GM10248 (cell line): ENCODE measurements at regions not wholly inside any gene's neighbourhood (a gene's known extent, or its start where the extent isn't known, plus 50 kb on each side); places are given as distances from the start of the nearest gene placed in this dataset.

Experiments
- CTCF ChIA-PET: fragments of 300-600 bp; sonication (Branson Sonifier 250); formaldehyde crosslinking; extraction: SDS; loops from one replicate; lab custom pipeline; 2021; ENCODE audit warnings: antibody characterized with exemption; lab: Yijun Ruan, JAX
- POLR2A ChIA-PET: fragments of 350-650 bp; sonication (Branson Sonifier 250); formaldehyde crosslinking; extraction: SDS; loops from one replicate; lab custom pipeline; 2020; ENCODE audit warnings: antibody characterized with exemption; lab: Yijun Ruan, JAX
- DNase-seq: peaks from one replicate; pipeline ENCODE4 v3.0.0; 2012; ENCODE audit errors: extremely low spot score
- TF ChIP-seq, protein P1 (sequence below): IDR thresholded peaks from 2 replicates; pipeline ENCODE4 v1.5.1; 2012; ENCODE audit warnings: mild to moderate bottlenecking, low read depth; ENCODE audit errors: extremely low read depth, missing control alignments, control extremely low read depth

DNA sequence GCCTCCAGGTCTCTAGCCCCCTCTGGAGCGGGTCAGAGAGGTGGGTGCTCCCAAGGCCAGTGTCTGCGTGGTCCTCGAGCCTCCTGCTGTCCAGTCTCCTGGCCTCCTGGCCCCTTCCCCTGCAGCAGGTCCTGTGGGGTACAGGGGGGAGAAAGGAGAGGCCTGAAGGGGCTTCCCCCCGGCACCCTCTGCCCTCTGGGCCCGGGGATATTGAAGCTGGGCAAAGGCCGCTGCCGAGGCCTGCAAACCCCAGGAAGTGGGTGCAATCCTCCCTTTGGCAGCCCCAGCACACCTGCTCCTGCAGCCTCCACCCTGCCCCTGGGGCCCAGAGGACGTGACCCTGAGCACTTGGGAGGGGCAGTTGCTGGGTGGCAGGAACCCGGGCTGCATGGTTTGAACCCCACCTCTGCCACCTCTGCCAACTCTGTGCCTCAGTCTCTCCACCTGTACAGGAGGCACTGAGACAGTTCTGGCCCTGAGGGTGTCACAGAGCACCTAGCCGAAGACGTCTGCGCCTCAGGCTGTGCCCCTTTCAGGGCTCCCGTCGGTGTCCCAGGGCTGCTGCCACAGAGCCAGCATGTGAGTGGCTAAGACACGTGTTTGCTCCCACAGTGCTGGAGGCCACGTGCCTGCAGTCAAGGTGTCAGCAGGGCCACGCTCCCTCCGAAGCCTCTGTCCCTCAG lies 59.1 kb upstream of the INPP5A start:
- CTCF ChIA-PET, result no interaction called here
- POLR2A ChIA-PET, result no interaction called here
- TF ChIP-seq, protein P1, sequence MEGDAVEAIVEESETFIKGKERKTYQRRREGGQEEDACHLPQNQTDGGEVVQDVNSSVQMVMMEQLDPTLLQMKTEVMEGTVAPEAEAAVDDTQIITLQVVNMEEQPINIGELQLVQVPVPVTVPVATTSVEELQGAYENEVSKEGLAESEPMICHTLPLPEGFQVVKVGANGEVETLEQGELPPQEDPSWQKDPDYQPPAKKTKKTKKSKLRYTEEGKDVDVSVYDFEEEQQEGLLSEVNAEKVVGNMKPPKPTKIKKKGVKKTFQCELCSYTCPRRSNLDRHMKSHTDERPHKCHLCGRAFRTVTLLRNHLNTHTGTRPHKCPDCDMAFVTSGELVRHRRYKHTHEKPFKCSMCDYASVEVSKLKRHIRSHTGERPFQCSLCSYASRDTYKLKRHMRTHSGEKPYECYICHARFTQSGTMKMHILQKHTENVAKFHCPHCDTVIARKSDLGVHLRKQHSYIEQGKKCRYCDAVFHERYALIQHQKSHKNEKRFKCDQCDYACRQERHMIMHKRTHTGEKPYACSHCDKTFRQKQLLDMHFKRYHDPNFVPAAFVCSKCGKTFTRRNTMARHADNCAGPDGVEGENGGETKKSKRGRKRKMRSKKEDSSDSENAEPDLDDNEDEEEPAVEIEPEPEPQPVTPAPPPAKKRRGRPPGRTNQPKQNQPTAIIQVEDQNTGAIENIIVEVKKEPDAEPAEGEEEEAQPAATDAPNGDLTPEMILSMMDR, result no peak
- DNase-seq, result no peak

DNA sequence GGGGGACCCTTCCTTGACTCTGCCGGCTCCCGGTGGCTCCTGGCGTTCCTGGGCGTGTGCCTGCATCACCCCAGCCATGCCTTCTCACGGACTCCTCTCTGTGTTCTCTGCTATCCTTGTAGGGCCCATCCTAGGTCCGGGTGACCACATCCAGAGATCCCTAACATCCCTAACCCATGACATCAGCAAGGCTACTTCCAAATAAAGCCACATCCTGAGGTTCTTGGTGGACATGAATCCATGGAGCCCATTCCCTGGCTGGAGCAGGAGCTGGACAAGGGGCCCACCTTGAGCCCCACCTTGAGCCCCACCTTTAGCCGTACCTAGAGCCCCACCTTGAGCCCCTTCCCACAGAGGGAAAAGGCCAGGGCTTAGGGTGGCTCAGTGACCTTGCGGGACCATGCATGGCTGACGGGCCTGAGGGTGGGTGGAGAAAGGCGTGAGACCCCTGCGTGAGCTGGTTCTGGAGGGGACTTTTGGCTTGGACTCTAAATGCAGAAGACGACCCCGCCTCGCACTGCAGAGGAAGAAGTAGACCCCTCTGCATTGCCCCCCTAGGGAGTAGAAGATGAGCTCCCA lies 58.5 kb upstream of the INPP5A start:
- no peak for DNase-seq
- TF ChIP-seq, protein P1, result no peak
- ChIA-PET POLR2A (no interaction called here), CTCF (interaction anchor here (1.0 kb wide), 1 partner anchor 20 kb away, joined by 3 read pairs; no protein-coding TSS in a partner anchor)

DNA sequence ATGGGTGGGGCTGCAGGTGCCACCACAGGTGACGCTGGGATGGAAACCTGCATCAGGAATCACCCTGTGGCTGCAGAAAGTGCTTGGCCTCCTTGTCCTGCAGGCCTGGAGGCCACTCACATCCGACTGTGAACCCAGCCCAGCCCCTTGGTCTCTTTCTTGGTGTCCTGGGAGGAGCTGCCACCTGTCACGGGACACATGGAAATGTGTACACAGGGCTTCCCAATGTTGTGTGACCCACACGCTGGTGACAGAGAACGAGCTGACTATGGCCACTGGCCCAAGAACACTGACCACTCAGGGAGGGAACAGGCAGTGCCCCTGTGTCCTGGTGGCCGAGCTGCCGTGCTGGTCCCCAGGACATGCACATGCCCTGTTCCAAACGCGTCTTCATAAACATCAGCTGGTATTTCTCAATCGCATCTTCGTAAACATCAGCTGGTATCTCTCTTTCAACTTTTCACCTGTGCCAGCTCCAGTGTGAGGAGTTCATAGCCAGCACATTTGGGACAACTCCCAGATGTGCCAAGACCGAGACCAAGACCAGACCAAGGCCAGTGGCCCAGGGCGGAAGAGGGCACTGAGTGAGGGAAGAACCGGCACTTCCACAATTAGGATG lies 57.9 kb upstream of the INPP5A start:
- no peak for DNase-seq
- TF ChIP-seq, protein P1, result no peak
- ChIA-PET POLR2A (no interaction called here), CTCF (interaction anchor here (1.0 kb wide), 1 partner anchor 21 kb away, joined by 3 read pairs; no protein-coding TSS in a partner anchor)

DNA sequence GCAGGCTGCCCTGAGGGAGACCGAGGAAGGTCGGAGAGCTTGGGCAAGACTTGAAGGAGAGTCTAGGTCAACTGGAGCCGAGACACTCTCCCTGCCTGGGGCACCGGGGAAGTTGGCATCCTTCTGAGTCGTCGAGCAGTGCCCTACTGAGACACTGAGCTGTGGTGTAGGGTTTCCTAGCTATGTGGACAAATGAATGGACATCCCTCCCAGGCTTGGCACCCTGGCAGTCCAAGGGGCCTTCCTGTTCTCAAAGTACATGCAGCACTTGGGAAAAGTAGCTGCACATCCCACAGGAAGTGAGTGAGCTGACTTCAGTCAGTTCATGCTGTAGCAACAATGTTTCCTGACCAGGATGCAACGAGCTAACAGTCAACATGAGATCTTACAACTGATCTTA lies 57.2 kb upstream of the INPP5A start:
- DNase-seq, result no peak
- TF ChIP-seq, protein P1, result no peak
- CTCF ChIA-PET, result interaction anchor here (0.9 to 1.0 kb wide), 2 partner anchors 21 to 174 kb away, joined by 3 to 4 read pairs; no protein-coding TSS in a partner anchor
- POLR2A ChIA-PET, result no interaction called here

DNA sequence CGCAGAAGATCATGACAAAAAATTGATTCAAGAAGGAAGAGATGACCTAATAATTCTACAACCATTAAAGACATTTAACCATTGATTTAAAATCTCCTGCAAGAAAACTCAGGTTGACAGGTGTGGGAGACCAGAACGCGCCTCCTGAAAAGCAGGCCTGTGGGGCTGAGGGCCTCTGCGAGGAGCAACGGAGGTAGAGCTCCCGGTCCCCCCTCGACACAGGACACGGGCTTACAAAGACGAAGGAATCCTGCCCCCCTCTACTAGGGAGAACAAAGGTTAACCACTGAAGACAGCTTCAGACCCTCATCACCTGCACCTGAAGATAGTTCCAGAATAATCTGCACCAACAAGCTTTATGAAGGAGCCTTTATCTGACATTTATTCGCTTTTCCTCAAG lies 55.9 kb upstream of the INPP5A start:
- TF ChIP-seq, protein P1, result no peak
- ChIA-PET POLR2A (no interaction called here), CTCF (no interaction called here)
- no peak for DNase-seq

DNA sequence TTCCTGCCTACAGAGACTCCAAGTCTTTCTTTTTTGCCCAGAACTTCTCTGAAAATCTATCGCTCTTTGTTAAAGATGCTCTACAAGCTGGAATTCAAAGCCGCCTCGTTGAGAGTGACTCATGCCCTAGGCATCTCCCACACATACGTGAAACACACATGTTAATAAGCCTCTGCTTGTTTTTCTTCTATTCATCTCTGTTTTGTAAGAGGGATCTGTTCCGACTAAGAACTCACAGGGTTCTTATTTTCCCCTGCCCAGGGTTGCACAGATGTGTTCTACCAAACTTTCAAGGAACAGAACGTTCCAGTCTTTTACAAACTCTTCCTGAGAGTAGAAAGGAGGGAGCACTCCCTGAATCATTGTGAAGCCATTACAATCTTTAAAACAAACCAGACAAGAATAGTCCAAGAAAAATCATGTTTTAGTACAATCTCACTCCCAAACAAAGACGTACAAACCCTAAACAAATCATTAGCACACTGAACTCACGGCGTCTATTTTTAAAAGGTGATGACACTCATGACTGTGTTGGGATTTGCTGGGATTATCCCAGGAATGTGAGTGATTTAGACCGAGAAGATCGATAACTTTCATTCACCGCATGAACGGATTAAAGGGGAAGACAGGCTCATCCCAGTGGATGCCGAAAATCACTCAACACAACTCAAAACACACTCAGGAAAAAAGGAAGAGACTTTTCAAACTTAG lies 55.3 kb upstream of the INPP5A start:
- ChIA-PET CTCF (no interaction called here), POLR2A (no interaction called here)
- DNase-seq, result no peak
- TF ChIP-seq, protein P1, result no peak
